ENCODE measurements at regions not wholly inside any gene's neighbourhood (a gene's known extent, or its start where the extent isn't known, plus 50 kb on each side); places are given as distances from the start of the nearest gene placed in this dataset.

- no peaks in the 10 kb centered on the region for H3K9me3 ChIP-seq
- no peak for TF ChIP-seq POLR2A (IDR thresholded peaks at IDR 0.05)
- no peak for TF ChIP-seq CTCF (IDR thresholded peaks at IDR 0.05 in 4 of 5, conservative IDR thresholded peaks at IDR 0.05 in 1 of 5)
- ATAC-seq = no peak
- no peaks in the 10 kb centered on the region for H3K27me3 ChIP-seq
- H3K4me3 ChIP-seq = no peak overlapping the region
- H3K27ac ChIP-seq = no peak overlapping the region
- H3K36me3 ChIP-seq = no peaks in the 10 kb centered on the region
- DNase-seq = no peak
- in situ Hi-C loops (cut with MboI; ENCODE audit: low sequenced_read_pairs in 4 of 4) = no loop called here
- no peaks in the 10 kb centered on the region for H3K4me1 ChIP-seq
- intact Hi-C loops (cut with DNase I; ENCODE audit: low total_unique reads) = no loop called here
Measured at GRCh38 chr5:98463222-98463621, 310.2 kb upstream of the RGMB start.

- H3K9me3 ChIP-seq = no peaks in the 10 kb centered on the region
- intact Hi-C loops (cut with DNase I; ENCODE audit: low total_unique reads) = no loop called here
- no peak overlapping the region for H3K4me3 ChIP-seq
- in situ Hi-C loops (cut with MboI; ENCODE audit: low sequenced_read_pairs in 4 of 4) = no loop called here
- DNase-seq (no peak), ATAC-seq (no peak)
- no peaks in the 10 kb centered on the region for H3K27me3 ChIP-seq
- H3K27ac ChIP-seq = no peak overlapping the region
- H3K4me1 ChIP-seq = no peaks in the 10 kb centered on the region
- no peaks in the 10 kb centered on the region for H3K36me3 ChIP-seq
- TF ChIP-seq CTCF (IDR thresholded peaks at IDR 0.05 in 4 of 5, conservative IDR thresholded peaks at IDR 0.05 in 1 of 5) = no peak
- TF ChIP-seq POLR2A (IDR thresholded peaks at IDR 0.05) = no peak
Measured at GRCh38 chr5:98463676-98464075, 309.8 kb upstream of the RGMB start.

GRCh38 chr5:98464737-98465330 lies 308.6 kb upstream of the RGMB start:
- H3K4me3 ChIP-seq = no peak overlapping the region
- ATAC-seq = no peak
- TF ChIP-seq POLR2A (IDR thresholded peaks at IDR 0.05) (no peak), CTCF (IDR thresholded peaks at IDR 0.05 in 4 of 5, conservative IDR thresholded peaks at IDR 0.05 in 1 of 5) (no peak)
- no peaks in the 10 kb centered on the region for H3K4me1 ChIP-seq
- intact Hi-C loops (cut with DNase I; ENCODE audit: low total_unique reads) = no loop called here
- in situ Hi-C loops (cut with MboI; ENCODE audit: low sequenced_read_pairs in 4 of 4) = no loop called here
- no peak for DNase-seq
- H3K27me3 ChIP-seq = no peaks in the 10 kb centered on the region
- no peaks in the 10 kb centered on the region for H3K9me3 ChIP-seq
- no peak overlapping the region for H3K27ac ChIP-seq
- H3K36me3 ChIP-seq = no peaks in the 10 kb centered on the region

GRCh38 chr5:98468188-98468869 lies 305.1 kb upstream of the RGMB start:
- Histone ChIP-seq H3K4me3 (no peak overlapping the region), H3K4me1 (no peaks in the 10 kb centered on the region), H3K36me3 (no peaks in the 10 kb centered on the region), H3K27ac (no peak overlapping the region), H3K9me3 (no peaks in the 10 kb centered on the region), H3K27me3 (no peaks in the 10 kb centered on the region)
- TF ChIP-seq CTCF (IDR thresholded peaks at IDR 0.05 in 4 of 5, conservative IDR thresholded peaks at IDR 0.05 in 1 of 5) (no peak), POLR2A (IDR thresholded peaks at IDR 0.05) (no peak)
- in situ Hi-C loops (cut with MboI; ENCODE audit: low sequenced_read_pairs in 4 of 4) (no loop called here), intact Hi-C loops (cut with DNase I; ENCODE audit: low total_unique reads) (no loop called here)
- DNase-seq (no peak), ATAC-seq (no peak)

All from gastrocnemius medialis (tissue), 4 donors.